Hematopoietic multipotent progenitor cell (in vitro differentiated cells): ENCODE measurements at regions not wholly inside any gene's neighbourhood (a gene's known extent, or its start where the extent isn't known, plus 50 kb on each side); places are given as distances from the start of the nearest gene placed in this dataset.

Experiments
- DNase-seq, 3 donors: peaks; one replicate each; pipeline ENCODE4 v3.0.0-alpha.2; 2011 to 2015; ENCODE audit warnings: low read depth in 2 of 3, low spot score in 2 of 3

DNA sequence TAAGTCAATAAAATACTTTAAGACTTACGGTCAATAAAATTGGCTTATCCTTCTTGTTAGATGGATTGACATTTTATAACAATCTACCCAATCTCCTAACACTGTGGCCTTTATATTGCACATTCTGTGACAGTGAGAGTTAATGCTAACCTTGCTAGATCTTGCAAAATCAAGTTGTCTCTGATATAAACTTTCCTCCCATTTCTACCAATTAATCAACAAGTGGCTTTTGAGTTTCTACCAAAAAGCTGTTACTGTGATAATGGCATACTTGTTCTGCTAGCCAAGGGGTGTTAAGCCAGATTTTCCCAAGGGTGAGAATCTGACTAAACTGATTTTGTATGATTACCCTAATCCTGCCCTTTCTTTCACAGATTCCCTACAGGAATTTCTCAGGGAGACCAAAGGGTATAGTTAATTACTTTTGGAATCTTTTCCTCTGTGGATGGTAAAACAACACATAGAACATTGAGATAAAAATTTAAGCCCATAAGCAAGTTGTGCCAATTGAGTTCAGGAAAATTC is 174.1 kb upstream of the SUCLG2 start:
- DNase-seq = no peak

DNA sequence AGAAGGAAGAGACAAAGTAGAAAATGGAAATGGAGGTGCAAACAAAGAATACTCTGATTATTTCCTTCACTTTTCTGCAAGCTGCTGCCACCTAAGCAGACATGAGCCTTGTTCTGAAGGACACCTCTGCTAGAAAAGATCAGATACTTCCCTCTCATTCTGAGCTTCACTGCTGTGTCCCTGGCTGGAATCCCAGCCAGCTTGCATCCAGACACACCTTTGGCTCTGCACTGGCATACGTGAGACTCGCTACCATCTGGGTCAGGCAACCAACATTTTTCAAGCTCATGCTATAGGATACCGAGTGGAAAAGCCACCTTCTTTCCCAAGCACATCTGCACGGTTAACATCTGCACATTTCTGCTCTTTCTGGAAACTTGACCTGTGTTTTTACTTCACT is 166.7 kb upstream of the SUCLG2 start:
- DNase-seq = no peak

DNA sequence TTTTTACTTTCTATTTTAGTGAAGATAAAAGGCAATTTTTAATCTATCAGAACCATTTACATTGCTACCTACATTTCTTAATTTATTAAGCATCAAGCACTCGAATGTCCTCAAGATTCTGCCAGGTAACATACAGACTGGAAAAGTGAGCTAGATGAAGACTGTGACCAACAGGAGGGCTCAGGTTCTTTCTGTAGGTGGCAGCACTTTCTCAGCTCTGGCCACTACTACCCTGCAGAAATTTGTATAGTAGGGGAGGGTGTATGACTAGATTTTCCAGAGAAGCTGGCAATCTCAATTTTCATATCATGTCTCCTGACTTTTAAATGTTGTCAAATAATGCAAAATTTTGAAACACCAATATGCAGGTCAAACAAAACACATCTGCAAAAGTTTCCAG is 165.0 kb upstream of the SUCLG2 start:
- DNase-seq = no peak

DNA sequence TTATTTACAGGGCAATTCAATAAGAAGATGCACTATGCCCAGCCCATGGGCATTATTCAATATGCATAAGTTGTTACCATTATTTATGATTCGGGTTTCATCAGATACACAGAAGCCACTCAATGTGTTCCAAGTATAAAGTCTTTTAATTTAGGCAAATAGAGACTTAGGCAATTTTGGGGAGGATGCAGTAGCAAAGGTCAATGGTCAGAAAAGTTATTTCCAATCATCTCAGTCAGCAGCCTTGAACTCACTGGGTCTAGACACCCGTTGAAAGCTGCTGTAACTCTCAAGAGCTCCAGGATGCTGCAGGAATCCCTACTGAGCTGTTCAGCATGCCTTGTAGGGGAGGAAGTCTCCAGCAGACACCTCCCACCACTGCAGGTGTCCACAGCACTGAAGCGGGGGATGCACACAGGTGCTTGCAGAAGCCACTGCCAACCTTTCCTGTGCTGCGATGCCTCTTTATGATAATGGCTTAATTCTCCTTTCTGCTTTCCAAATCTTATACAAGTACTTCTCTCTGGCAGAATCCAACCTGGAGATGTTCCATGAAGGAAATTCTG is 155.0 kb upstream of the SUCLG2 start:
- no peak for DNase-seq

DNA sequence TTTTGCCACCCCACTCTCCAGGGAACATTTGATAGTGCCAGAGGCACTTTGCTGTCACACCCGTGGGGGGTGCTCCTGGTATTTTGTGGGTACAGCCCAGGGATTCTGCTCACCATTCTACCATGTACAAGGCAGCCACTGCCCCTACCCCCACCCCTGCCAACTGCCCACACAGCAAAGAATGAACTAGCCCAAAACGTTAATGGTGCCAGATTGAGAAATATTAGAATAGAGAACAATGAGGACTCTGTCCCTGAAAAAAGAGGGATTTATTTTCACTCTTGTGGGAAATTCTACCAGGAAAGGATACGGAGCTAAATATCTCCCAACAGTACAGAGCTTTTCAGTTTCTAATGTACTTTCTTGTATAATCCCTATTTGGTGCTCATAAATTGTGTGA is 154.5 kb upstream of the SUCLG2 start:
- no peak for DNase-seq

DNA sequence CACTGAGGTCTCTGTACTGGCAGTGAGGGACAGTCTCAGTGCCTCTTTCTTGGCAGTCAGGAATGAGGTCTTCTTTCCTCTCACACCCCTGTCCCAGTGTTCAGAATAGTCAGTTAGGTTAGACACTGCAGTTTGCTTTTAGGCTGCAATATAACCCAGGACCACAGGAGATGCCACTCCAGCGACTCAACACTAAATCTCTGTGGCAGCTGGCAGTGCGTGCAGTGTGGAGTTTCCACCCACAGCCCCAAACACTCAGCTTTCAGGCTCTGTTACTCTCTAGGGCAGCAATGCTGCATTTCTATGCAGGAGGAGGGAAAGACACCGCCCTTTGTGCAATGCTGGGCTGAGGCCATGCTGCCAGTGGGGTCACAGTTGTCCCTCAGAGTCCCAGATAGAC is 150.2 kb upstream of the SUCLG2 start:
- no peak for DNase-seq

DNA sequence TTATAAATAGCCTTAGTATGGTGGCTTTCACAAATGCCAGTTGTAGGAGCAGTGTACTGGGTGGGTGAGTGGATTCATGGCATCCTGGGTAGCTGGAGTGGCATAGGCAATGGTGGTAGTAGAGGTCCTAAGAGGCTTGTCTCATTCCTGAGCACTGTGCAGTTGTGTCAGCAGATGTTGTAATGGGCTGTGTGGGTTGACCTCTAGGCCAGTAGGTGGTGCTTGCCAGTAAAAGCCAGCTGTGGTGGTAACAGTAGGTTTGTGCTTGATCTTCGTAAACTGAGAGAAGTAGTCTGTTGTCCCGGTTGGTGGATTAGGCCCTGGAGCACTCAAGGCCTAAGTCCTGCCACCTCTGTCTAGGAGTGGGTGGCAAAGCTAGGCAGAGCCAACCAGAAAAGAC is 149.7 kb upstream of the SUCLG2 start:
- no peak for DNase-seq

DNA sequence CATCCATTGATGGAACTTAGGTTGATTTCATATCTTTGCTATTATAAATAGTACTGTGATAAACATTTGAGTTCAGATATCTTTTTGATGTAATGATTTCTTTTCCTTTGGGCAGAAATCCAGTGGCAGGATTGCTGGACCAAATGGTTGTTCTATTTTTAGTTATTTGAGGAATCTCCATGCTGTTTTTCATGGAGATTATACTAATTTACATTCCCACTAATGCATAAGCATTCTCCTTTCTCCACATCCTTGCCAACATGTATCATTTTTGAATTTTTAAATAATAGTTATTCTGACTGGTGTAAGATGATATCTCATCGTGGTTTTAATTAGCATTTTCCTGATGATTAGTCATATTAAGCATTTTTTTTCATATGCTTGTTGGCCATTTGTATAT is 144.0 kb upstream of the SUCLG2 start:
- no peak for DNase-seq

DNA sequence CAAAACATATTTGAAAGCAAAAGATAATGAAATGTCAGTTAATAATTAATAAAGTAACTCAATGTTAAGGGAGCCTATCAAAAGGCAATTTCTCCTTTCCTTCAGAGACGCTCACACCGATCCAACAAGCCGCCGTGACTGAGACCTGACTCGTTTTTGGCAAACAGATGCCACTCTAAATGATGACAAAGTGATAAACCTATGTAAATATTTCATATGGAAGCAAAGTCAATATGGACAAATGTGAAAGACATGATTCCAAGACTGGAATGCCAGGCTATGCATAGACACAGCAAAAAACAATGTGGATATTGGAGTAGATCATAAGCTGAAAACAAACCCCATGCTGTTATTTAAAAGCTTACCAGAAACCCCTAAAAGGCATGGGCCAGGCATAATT is 137.2 kb upstream of the SUCLG2 start:
- DNase-seq = no peak

DNA sequence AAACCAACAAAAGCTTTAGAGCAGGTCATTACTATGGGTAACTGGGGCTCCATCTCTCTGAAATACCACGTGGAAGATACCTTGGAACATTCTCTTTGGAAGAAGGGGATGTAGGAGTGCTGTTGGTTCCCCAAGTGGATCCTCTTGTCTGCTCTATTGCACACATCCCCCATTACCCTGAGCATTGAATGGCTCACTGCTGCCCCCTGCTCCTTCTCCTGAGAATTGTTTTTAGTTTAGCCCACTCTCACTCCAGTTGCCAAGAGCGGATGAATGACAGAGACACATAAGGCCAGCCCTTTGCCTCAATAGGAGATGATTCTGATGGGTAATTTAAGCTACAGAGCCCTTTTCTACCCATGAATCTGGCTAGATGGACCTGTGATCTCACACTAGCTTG is 135.6 kb upstream of the SUCLG2 start:
- peak; percentile 30 to 62 (median 37) for DNase-seq

DNA sequence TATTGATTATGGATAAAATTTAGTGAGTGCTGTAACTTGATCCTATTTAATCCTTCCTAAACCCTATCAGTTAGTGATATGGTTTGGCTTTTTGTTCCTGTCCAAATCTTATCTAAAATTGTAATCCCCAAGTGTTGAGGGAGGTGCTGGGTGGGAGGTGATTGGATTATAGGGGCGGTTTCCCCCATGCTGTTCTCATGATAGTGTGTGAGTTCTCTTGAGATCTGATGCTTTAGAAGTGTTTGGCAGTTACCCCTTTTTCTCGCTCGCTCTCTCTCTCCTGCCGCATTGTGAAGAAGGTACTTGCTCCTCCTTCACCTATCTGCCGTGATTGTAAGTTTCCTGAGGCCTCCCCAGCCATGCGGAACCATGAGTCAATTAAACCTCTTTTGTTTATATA is 134.0 kb upstream of the SUCLG2 start:
- DNase-seq = no peak

DNA sequence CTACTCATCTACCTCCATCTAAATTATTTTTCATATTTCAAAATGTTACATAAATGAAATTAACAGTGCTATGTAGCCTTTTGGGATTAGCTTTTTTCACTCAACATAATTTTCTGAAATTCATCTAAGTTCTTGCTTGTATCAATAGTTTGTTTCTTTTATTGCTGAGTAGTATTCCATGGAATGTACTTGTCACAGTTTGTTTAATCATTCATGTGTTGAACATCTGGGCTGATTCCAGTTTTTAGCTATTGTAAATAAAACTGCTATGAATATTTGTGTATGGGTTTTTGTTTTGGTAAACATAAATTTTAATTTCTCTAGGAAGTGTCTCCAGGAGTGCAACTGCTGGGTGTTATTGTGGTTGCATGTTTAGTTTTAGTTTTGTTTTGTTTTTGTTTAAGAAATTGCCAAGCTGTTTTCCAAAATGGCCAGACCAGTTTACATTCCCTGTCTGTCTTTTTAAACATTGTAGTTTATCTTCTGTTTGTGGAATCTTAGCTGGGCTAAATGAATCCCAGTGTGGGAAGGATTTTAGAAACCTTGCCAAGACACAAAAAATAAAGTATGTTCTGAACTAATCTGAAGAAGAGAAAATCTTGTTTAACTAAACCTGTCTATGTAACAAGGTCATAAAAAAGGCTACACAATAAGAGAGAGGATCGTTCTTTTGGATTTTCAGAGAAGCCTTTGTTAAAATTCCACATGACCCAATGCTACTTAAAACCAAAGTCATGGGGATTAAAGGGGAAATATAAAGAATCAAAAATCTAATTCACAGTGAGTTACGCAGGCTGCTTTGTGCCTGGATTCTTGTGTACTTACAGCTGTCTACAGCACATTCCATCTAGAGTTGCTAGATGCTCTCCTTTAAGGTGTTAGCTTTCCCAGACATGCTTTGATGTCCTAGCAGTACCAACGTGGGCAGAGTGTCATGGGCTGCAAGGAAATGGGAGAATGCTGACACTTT is 129.2 kb upstream of the SUCLG2 start:
- no peak for DNase-seq

DNA sequence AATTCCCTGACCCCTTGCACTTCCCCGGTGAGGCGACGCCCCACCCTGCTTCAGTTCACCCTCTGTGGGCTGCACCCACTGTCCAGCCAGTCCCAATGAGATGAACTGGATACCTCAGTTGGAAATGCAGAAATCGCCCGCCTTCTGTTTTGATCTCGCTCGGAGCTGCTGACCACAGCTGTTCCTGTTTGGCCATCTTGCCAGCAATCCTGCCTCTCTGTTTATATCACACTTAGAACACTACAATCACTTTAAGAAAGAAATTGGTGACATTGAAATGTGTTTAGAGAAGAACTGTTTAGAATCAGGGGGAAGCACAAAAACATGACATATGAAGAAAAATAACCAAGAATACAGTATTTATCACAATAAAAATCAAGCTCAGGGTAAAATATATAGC is 127.5 kb upstream of the SUCLG2 start:
- no peak for DNase-seq

DNA sequence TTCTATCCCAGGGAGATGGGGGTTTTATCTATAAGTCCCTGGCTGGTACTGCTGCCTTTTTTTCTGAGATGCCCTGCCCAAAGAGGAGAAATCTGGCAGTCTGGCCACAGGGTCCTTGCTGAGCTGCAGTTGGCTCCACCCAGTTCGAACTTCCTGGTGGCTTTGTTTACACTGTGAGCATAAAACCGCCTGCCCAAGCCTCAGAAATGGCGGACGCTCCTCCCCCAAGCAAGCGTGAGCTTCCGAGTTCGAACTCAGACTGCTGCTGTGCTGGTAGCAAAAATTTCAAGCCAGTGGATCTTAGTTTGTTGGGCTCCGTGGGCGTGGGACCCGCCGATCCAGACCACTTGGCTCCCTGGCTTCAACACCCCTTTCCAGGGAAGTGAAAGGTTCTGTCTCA is 126.8 kb upstream of the SUCLG2 start:
- no peak for DNase-seq

DNA sequence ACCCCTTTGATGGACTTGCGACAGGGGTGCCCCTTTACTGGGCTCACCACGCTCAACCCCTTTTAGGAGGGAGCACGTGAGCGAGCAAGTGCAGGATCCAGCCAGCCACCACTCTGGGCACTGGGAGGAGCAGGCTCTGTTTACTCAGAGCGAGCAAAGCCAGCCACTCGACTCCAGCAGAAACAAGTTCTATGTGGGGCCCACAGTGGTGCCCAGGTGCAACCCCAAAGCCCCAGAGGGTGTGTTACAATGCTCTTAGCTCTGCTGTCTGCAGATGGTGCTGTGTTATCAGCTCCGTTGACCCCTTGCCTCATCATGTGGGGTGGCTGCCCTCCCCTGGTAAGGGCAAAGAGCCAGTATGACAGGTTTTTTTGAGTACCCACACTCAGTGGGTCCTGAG is 120.3 kb upstream of the SUCLG2 start:
- DNase-seq = no peak

DNA sequence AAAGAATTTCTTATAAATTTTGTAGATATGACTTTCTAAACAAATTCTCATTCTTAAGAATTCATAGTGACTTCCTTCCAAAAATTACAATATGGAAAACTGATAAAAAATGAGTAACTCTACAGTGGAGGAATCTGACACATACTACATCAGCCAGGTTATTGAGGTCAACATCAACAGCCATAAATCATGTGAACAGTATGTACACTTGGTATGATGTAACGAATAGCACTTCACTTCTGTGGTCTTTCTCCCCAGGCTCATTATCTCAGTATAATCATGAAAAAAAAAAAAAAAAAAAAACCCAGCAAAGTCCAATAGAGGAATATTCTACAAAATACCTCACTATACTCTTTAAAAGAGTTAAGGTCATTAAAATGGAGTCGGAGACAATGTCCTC is 111.2 kb upstream of the SUCLG2 start:
- no peak for DNase-seq

DNA sequence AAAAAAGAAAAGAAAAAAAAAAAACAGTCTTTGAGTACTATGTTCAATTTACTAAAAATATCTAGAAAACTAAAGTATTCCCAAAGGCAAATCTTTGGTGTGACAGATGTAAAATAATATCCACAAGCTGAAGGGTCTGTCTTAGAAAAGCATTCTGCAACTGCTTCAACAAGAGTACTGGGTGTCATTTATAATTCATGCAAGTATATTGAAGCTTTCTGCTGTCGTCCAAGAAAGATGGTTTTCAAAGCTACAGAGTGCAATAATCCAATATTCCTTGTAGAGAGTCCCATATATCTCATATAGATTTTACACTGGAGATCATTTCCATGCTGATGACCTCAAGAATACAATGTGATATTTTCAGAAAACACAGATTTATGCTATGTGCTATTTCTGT is 90.9 kb upstream of the SUCLG2 start:
- DNase-seq = no peak

DNA sequence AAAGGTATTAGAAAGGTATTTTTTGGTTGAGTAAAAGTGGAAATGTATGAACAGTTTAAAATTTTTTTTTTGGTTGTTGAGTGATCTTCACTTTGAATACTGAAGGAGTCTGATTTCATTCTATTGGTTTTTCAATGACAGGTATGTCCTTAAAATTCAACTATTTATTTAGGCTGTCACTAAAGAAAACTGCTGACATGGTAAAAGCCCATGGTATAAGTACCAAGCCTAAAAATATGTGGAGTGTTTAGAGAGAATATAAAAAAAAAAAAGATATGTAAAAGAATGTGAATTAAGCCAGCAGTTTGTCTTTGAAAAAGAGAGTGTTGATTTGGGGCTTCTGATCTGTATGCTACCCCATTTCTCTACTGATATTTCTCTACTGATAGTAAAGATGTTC is 90.3 kb upstream of the SUCLG2 start:
- DNase-seq = no peak

DNA sequence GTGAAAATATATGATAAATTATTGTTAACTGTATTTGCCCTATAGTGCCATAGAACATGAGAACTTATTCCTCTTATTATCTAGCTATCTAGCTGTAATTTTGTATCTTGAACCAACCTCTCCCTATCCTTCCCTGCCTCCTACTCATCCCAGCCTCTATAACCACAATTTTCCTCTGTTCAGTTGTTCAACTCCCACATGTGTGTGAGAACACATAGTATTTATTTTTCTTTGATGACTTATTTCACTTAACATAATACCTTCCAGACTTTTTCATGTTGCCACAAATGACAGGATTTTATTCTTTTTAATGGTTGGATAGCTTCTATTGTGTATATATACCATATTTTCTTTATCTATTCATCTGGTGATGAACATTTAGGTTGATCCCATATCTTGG is 85.4 kb upstream of the SUCLG2 start:
- no peak for DNase-seq

DNA sequence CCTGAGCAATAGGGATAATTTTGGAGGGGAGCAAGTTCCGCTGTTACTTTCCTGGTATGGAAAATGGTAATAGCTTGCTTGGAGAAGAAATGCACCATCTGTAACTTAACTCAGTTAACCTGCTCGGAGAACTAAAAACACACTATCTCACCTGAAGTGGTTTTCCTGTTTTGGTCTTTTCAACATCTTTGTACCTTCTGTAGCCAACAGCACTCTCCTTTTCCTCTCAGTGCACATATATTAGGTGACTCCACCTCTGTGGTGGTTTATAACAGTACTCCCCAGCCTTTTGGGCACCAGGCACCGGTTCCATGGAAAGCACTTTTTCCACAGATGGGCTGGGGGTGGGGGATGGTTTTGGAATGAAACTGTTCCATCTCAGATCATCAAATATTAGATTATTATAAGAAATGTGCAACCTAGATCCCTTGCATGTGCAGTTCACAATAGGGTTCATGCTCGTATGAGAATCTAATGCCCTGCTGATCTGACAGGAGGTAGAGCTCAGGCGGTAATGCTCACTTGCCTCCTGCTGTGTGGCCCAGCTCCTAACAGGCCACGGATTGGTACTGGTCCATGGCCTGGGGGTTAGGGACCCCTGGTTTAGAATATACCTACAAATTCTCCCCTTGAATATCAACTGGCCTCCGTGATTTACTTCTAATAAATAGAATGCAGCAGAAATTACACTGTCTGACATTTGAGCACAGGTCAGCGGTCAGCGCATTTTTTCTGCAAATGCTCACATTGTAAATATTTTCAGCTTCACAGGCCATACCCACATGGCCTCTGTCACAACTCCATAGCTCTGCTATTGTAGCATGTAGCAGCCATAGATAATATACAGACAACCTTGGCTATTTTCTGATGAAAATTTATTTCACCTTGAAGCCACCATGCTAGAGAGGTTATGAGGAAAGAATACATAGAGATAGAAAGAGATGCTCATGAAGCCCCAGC is 83.8 kb upstream of the SUCLG2 start:
- DNase-seq = no peak

DNA sequence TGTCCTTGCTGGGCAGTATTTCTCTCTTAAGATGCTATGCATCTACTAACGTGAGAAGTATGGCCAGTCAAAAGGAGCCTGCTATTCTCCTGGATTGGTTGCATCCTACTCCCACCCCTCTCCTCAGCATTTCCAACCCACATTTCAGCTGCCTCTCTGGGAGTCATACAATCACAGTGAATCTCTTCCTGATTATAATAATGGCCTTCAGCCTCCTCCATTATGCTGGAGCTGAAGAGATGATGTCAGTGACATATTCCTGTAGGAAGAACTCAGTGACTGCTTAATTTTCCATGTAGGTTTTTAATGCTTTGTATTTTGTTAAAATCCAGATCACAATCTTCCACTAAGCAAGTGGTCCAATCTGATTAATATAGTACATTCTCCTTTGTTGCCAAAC is 82.7 kb upstream of the SUCLG2 start:
- DNase-seq = no peak
